ENCODE measurements at regions not wholly inside any gene's neighbourhood (a gene's known extent, or its start where the extent isn't known, plus 50 kb on each side); places are given as distances from the start of the nearest gene placed in this dataset.

DNA sequence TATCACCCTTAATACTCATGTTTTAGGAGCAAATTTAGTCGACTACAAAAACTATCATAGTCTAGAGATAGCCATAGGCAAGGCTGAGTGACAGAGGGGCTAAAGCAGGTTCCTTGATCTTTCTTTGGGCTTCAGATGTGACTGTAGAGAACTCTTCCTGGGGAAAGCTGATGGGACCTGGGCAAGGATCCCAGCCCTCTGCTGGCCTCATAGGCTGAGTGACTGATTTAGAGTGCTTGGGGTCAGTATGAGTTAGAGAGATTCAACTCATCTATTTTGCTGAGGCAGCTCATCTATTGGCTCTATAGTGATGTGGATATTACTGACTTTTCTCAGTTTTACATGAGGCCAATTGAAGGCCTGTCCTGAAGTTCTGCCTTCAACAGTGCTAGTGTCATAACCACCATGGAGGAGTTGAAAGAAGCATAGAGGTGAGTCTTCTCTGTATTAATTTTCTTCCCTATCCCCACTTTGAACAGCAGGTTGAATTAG lies 81.6 kb downstream of the SAMD9 start:
- Mint-ChIP-seq H3K4me1 (peaks cover 5% of the 10 kb centered on the region), H3K27me3 (ENCODE audit: insufficient read depth) (peaks cover 21% of the 10 kb centered on the region), H3K27ac (no peak overlapping the region), H3K4me3 (no peak overlapping the region), H3K36me3 (ENCODE audit: low read depth) (no peaks in the 10 kb centered on the region), H3K9me3 (peaks cover 12% of the 10 kb centered on the region)
- Histone ChIP-seq H3K4me1 (ENCODE audit: control insufficient read depth, insufficient read depth, low read length) (no peaks in the 10 kb centered on the region), H3K9me3 (ENCODE audit: control insufficient read depth, low read length) (no peaks in the 10 kb centered on the region), H3K36me3 (ENCODE audit: control insufficient read depth, insufficient read depth, low read length) (no peaks in the 10 kb centered on the region), H3K27me3 (ENCODE audit: control insufficient read depth, insufficient read depth, low read length, poor library complexity, severe bottlenecking) (no peaks in the 10 kb centered on the region), H3K27ac (ENCODE audit: low read depth, low read length) (no peak overlapping the region), H3K9ac (ENCODE audit: extremely low read depth, low read length, poor library complexity, severe bottlenecking) (no peak overlapping the region), H3K4me3 (ENCODE audit: low read length) (no peak overlapping the region)
- WGBS, 2 experiments (ENCODE audit: insufficient coverage in 1 of 2, insufficient read length in 1 of 2) = 96 to 100% methylated on average over 1 of the region's 1 CpG
- TF ChIP-seq, protein P1, sequence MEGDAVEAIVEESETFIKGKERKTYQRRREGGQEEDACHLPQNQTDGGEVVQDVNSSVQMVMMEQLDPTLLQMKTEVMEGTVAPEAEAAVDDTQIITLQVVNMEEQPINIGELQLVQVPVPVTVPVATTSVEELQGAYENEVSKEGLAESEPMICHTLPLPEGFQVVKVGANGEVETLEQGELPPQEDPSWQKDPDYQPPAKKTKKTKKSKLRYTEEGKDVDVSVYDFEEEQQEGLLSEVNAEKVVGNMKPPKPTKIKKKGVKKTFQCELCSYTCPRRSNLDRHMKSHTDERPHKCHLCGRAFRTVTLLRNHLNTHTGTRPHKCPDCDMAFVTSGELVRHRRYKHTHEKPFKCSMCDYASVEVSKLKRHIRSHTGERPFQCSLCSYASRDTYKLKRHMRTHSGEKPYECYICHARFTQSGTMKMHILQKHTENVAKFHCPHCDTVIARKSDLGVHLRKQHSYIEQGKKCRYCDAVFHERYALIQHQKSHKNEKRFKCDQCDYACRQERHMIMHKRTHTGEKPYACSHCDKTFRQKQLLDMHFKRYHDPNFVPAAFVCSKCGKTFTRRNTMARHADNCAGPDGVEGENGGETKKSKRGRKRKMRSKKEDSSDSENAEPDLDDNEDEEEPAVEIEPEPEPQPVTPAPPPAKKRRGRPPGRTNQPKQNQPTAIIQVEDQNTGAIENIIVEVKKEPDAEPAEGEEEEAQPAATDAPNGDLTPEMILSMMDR (conservative IDR thresholded peaks at IDR 0.05) = peak; percentile 50
- DNase-seq = no peak

DNA sequence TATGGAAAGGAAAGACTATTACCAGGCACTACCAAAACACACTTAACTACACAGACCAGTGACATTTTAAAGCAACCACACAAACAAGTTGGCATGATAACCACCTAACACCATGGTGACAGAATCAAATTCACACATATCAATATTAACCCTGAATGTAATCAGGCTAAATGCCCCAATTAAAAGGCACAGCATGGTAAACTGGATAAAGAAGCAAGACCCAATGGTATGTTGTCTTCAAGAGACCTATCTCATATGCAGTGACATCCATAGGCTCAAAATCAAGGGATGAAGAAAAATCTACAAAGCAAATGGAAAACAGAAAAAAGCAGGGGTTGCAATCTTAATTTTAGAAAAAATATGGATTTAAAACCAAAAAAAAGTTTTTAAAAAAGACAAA lies 86.0 kb downstream of the SAMD9 start:
- peaks cover 14% of the 10 kb centered on the region for H3K9me3 Mint-ChIP-seq
- H3K27me3 Mint-ChIP-seq (ENCODE audit: insufficient read depth) = peaks cover 23% of the 10 kb centered on the region
- H3K36me3 ChIP-seq (ENCODE audit: control insufficient read depth, insufficient read depth, low read length) = no peaks in the 10 kb centered on the region
- no peak overlapping the region for H3K9ac ChIP-seq (ENCODE audit: extremely low read depth, low read length, poor library complexity, severe bottlenecking)
- TF ChIP-seq, protein P1 (conservative IDR thresholded peaks at IDR 0.05) = no peak
- DNase-seq = no peak
- H3K27ac ChIP-seq (ENCODE audit: low read depth, low read length) = no peak overlapping the region
- H3K27me3 ChIP-seq (ENCODE audit: control insufficient read depth, insufficient read depth, low read length, poor library complexity, severe bottlenecking) = no peaks in the 10 kb centered on the region
- H3K9me3 ChIP-seq (ENCODE audit: control insufficient read depth, low read length) = no peaks in the 10 kb centered on the region
- H3K4me1 ChIP-seq (ENCODE audit: control insufficient read depth, insufficient read depth, low read length) = no peaks in the 10 kb centered on the region
- H3K4me3 Mint-ChIP-seq = no peak overlapping the region
- no peaks in the 10 kb centered on the region for H3K36me3 Mint-ChIP-seq (ENCODE audit: low read depth)
- no peaks in the 10 kb centered on the region for H3K4me1 Mint-ChIP-seq
- no peak overlapping the region for H3K27ac Mint-ChIP-seq
- H3K4me3 ChIP-seq (ENCODE audit: low read length) = no peak overlapping the region

DNA sequence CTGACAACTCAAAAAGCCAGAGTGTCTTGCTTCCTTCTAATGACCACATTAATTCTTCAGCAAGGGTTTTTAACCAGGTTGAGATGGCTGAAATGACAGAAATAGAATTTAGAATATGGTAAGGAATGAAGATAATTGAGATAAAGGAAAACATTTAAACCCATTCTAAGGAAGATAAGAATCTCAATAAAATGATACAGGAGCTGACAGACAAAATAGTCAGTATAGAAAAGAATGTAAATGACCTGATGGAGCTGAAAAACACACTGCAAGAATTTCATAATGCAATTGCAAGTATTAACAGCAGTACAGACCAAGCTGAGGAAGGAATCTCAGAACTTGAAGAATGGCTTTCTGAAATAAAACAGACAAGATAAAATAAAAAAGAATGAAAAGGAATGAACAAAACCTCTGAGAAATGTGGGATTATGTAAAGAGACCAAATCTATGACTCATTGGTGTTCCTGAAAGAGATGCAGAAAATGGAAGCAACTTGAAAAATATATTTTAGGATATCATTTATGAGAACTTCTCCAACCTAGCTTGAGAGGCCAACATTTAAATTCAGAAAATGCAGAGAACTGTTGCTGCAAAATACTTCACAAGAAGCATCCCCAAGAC lies 87.1 kb downstream of the SAMD9 start:
- no peaks in the 10 kb centered on the region for H3K4me1 Mint-ChIP-seq
- Histone ChIP-seq H3K4me1 (ENCODE audit: control insufficient read depth, insufficient read depth, low read length) (no peaks in the 10 kb centered on the region), H3K9me3 (ENCODE audit: control insufficient read depth, low read length) (no peaks in the 10 kb centered on the region), H3K4me3 (ENCODE audit: low read length) (no peak overlapping the region), H3K36me3 (ENCODE audit: control insufficient read depth, insufficient read depth, low read length) (no peaks in the 10 kb centered on the region), H3K27me3 (ENCODE audit: control insufficient read depth, insufficient read depth, low read length, poor library complexity, severe bottlenecking) (no peaks in the 10 kb centered on the region), H3K27ac (ENCODE audit: low read depth, low read length) (no peak overlapping the region), H3K9ac (ENCODE audit: extremely low read depth, low read length, poor library complexity, severe bottlenecking) (no peak overlapping the region)
- peaks cover 20% of the 10 kb centered on the region for H3K27me3 Mint-ChIP-seq (ENCODE audit: insufficient read depth)
- H3K36me3 Mint-ChIP-seq (ENCODE audit: low read depth) = no peaks in the 10 kb centered on the region
- no peak for DNase-seq
- TF ChIP-seq, protein P1 (conservative IDR thresholded peaks at IDR 0.05) = no peak
- H3K27ac Mint-ChIP-seq = no peak overlapping the region
- peaks cover 14% of the 10 kb centered on the region for H3K9me3 Mint-ChIP-seq
- no peak overlapping the region for H3K4me3 Mint-ChIP-seq

Measured in endodermal cell (in vitro differentiated cells).